Endothelial cell (in vitro differentiated cells): ENCODE measurements at regions not wholly inside any gene's neighbourhood (a gene's known extent, or its start where the extent isn't known, plus 50 kb on each side); places are given as distances from the start of the nearest gene placed in this dataset.

Experiments
- DNase-seq: peaks from one replicate; pipeline ENCODE4 v3.0.0; 2021; ENCODE audit warnings: low spot score
- H3K27ac Mint-ChIP-seq: one replicate; pipeline ENCODE4 v1.8.0; 2021; ENCODE audit warnings: mixed read lengths, inconsistent platforms; ENCODE audit not compliant: unreplicated experiment
- H3K27me3 Mint-ChIP-seq: one replicate; pipeline ENCODE4 v1.8.0; 2021; ENCODE audit warnings: mild to moderate bottlenecking, moderate library complexity, mixed read lengths, inconsistent platforms; ENCODE audit not compliant: unreplicated experiment
- H3K36me3 Mint-ChIP-seq: one replicate; pipeline ENCODE4 v1.8.0; 2021; ENCODE audit warnings: mild to moderate bottlenecking, low read depth, mixed read lengths, inconsistent platforms; ENCODE audit not compliant: unreplicated experiment
- H3K4me1 Mint-ChIP-seq: one replicate; pipeline ENCODE4 v1.8.0; 2021; ENCODE audit warnings: mild to moderate bottlenecking, mixed read lengths, inconsistent platforms; ENCODE audit not compliant: unreplicated experiment
- H3K4me3 Mint-ChIP-seq: one replicate; pipeline ENCODE4 v1.8.0; 2021; ENCODE audit warnings: mild to moderate bottlenecking, mixed read lengths, inconsistent platforms; ENCODE audit not compliant: unreplicated experiment
- H3K9me3 Mint-ChIP-seq: one replicate; pipeline ENCODE4 v1.8.0; 2021; ENCODE audit warnings: mixed read lengths, inconsistent platforms; ENCODE audit not compliant: unreplicated experiment
- CTCF ChIP-seq: fragments of 200-600 bp; sonication (generic); IDR thresholded peaks from one replicate; pipeline ENCODE4 v1.5.0; 2021; ENCODE audit warnings: antibody characterized with exemption; ENCODE audit not compliant: unreplicated experiment

- no peaks in the 10 kb centered on the region for H3K36me3 Mint-ChIP-seq
Measured at GRCh38 chrX:14235004-14235403, 205.3 kb upstream of the GEMIN8 start.

GRCh38 chrX:14232688-14233087 lies 203.0 kb upstream of the GEMIN8 start:
- Mint-ChIP-seq H3K36me3 (no peaks in the 10 kb centered on the region), H3K27me3 (no peaks in the 10 kb centered on the region), H3K4me1 (peaks cover 3% of the 10 kb centered on the region), H3K4me3 (no peak overlapping the region), H3K9me3 (no peaks in the 10 kb centered on the region), H3K27ac (no peak overlapping the region)
- no peak for DNase-seq
- TF ChIP-seq CTCF, result no peak

More at GRCh38 chrX:14235004-14235403, 205.3 kb upstream of the GEMIN8 start:
- no peak overlapping the region for H3K27ac Mint-ChIP-seq
- no peak for TF ChIP-seq CTCF
- H3K4me3 Mint-ChIP-seq, result no peak overlapping the region
- H3K9me3 Mint-ChIP-seq, result no peaks in the 10 kb centered on the region
- H3K4me1 Mint-ChIP-seq, result peaks cover 15% of the 10 kb centered on the region
- no peaks in the 10 kb centered on the region for H3K27me3 Mint-ChIP-seq
- no peak for DNase-seq

- H3K4me3 Mint-ChIP-seq, result no peak overlapping the region
- H3K4me1 Mint-ChIP-seq, result peaks cover 3% of the 10 kb centered on the region
- H3K9me3 Mint-ChIP-seq, result no peaks in the 10 kb centered on the region
- H3K27me3 Mint-ChIP-seq, result peaks cover 2% of the 10 kb centered on the region
- no peak for TF ChIP-seq CTCF
- H3K27ac Mint-ChIP-seq, result no peak overlapping the region
- DNase-seq, result no peak
- H3K36me3 Mint-ChIP-seq, result no peaks in the 10 kb centered on the region
Measured at GRCh38 chrX:14228611-14229010, 198.9 kb upstream of the GEMIN8 start.

- TF ChIP-seq CTCF, result no peak
- no peaks in the 10 kb centered on the region for H3K4me1 Mint-ChIP-seq
- H3K36me3 Mint-ChIP-seq, result no peaks in the 10 kb centered on the region
- no peak for DNase-seq
- no peak overlapping the region for H3K27ac Mint-ChIP-seq
- H3K27me3 Mint-ChIP-seq, result peaks cover 2% of the 10 kb centered on the region
- no peaks in the 10 kb centered on the region for H3K9me3 Mint-ChIP-seq
- H3K4me3 Mint-ChIP-seq, result no peak overlapping the region
Measured at GRCh38 chrX:14220386-14220944, 190.8 kb upstream of the GEMIN8 start.

- no peak for TF ChIP-seq CTCF
- H3K4me3 Mint-ChIP-seq, result no peak overlapping the region
- no peaks in the 10 kb centered on the region for H3K36me3 Mint-ChIP-seq
- H3K27ac Mint-ChIP-seq, result no peak overlapping the region
- no peak for DNase-seq
- H3K9me3 Mint-ChIP-seq, result no peaks in the 10 kb centered on the region
- no peaks in the 10 kb centered on the region for H3K4me1 Mint-ChIP-seq
- H3K27me3 Mint-ChIP-seq, result peaks cover 2% of the 10 kb centered on the region
Measured at GRCh38 chrX:14209034-14209433, 179.3 kb upstream of the GEMIN8 start.
